AG04450 (cell line): ENCODE measurements at regions not wholly inside any gene's neighbourhood (a gene's known extent, or its start where the extent isn't known, plus 50 kb on each side); places are given as distances from the start of the nearest gene placed in this dataset.
A peak's percentile ranks its signal among the peaks of the same experiment; 100 is the strongest.

Experiments
- CTCF ChIA-PET: fragments of 300-600, 350-600 bp; formaldehyde crosslinking; extraction: SDS; loops from one replicate; lab custom pipeline; 2022; ENCODE audit warnings: antibody characterized with exemption, inconsistent platforms; lab: Charles Lee
- POLR2A ChIA-PET: fragments of 350-600 bp; formaldehyde crosslinking; extraction: SDS; loops from one replicate; lab custom pipeline; 2021; ENCODE audit warnings: antibody characterized with exemption, inconsistent platforms; lab: Yijun Ruan, JAX
- DNase-seq: peaks from one replicate; pipeline ENCODE4 v3.0.0-alpha.2; 2011; ENCODE audit warnings: low read depth, low spot score
- H3K27ac ChIP-seq: one replicate; pipeline ENCODE4 v1.5.1; 2012; ENCODE audit warnings: low read depth, low read length, control low read depth
- H3K27me3 ChIP-seq: one replicate; pipeline ENCODE4 v1.6.0; 2012; ENCODE audit warnings: low read length; ENCODE audit not compliant: control insufficient read depth, insufficient read depth
- H3K4me3 ChIP-seq: 2 replicates; pipeline ENCODE4 v1.5.1; 2011; ENCODE audit warnings: mild to moderate bottlenecking, low read depth, low read length, control low read depth
- H3K9me3 ChIP-seq: 2 replicates; pipeline ENCODE4 v1.5.1; 2012; ENCODE audit warnings: low read length; ENCODE audit not compliant: control insufficient read depth, insufficient read depth
- CTCF ChIP-seq: IDR thresholded peaks from 2 replicates; pipeline ENCODE4 v1.5.1; 2011; ENCODE audit warnings: low read depth, low read length, control low read depth, inconsistent platforms

DNA sequence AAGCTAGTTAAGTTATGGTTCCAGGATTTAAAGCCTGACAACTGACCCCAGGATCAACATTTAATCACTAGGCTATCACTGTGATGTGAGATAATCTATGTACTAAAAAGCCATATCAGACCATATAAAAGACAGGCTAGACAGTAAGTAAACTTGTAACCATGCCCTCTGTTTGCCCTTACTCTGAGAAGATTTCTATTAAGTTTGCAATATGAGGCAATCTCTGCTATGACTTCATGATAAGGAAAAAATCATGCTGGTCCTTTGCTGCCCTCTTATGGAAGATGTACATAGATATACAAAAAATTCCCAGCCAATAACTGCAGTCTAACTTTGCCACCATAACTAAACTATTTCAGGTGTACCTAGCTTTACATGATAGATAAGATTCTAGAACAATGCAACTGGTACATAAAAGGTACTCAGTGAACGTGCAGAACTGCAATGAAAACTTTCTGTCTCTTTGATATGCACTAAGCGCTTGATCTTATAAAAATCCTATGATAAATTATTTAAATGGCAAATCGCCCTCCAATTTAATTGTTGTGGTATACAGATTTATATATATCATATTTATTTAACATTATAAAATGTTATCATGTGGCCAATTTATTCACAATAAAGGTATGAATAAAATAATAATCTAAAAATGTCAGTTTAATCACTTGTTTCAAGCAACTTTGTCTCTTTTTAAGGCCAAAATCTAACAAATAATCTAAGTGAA lies 70.5 kb downstream of the FAM217A start:
- no peaks in the 10 kb centered on the region for H3K9me3 ChIP-seq
- peak; percentile 72 for TF ChIP-seq CTCF
- no peak overlapping the region for H3K4me3 ChIP-seq
- peak; percentile 59 for DNase-seq
- no peaks in the 10 kb centered on the region for H3K27me3 ChIP-seq
- POLR2A ChIA-PET: no interaction called here
- H3K27ac ChIP-seq: no peak overlapping the region
- CTCF ChIA-PET: interaction anchor here (0.7 to 2.2 kb wide), 17 partner anchors 10 to 729 kb away, joined by 3 to 12 read pairs (median 4); partner anchors contain the start of gene FAM50B

DNA sequence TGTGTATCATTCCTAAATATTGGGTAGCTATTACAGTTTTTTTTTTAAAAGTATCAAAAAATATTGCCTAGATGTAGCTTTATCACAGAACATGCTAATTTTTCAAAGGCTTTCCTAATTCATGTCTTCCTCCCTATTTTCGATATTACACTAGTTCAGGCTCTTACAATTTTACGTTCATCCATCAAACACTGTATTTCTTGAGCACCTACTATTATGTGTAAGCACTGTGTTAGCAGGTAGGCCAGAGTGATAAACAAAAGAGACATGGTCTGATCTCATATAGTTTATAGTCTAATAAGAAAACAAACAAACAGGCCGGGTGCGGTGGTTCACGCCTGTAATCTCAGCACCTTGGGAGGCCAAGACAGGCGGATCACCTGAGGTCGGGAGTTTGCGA lies 69.5 kb downstream of the FAM217A start:
- H3K27ac ChIP-seq: no peak overlapping the region
- no peak overlapping the region for H3K4me3 ChIP-seq
- no peaks in the 10 kb centered on the region for H3K9me3 ChIP-seq
- no peak for DNase-seq
- TF ChIP-seq CTCF: no peak
- ChIA-PET CTCF (interaction anchor here (0.7 to 2.2 kb wide), 10 partner anchors 12 to 728 kb away, joined by 3 to 12 read pairs (median 4); partner anchors contain the start of gene FAM50B), POLR2A (no interaction called here)
- no peaks in the 10 kb centered on the region for H3K27me3 ChIP-seq

DNA sequence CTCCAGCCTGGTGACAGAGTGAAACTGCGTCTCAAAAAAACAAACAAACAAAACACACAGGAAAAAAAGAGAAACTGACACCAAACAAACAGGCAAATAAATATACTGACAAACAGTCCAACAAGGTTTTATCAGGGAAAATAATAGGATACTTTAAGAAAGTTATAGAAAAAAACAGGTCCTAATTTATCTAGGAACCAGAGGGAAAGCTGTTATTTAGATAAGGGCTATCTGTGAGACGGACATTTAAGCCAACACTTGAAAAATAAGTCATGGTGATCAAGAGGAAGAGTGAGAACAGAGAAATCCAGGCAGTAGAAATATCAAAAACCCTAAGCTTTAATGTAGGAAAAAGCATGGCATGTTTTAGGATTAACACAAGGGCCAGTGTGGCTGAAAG lies 68.9 kb downstream of the FAM217A start:
- Histone ChIP-seq H3K27me3 (no peaks in the 10 kb centered on the region), H3K4me3 (no peak overlapping the region), H3K9me3 (no peaks in the 10 kb centered on the region), H3K27ac (no peak overlapping the region)
- ChIA-PET POLR2A (no interaction called here), CTCF (interaction anchor here (1.2 to 1.8 kb wide), 5 partner anchors 12 to 729 kb away, joined by 3 to 7 read pairs (median 5); a partner anchor contains a TSS)
- no peak for DNase-seq
- TF ChIP-seq CTCF: no peak

GRCh38 chr6:4010689-4011090 lies 68.2 kb downstream of the FAM217A start:
- no peaks in the 10 kb centered on the region for H3K9me3 ChIP-seq
- POLR2A ChIA-PET: no interaction called here

More at GRCh38 chr6:4010689-4011090, 68.2 kb downstream of the FAM217A start:
- no peak overlapping the region for H3K27ac ChIP-seq
- DNase-seq: no peak
- CTCF ChIA-PET: interaction anchor here (1.2 to 1.8 kb wide), 4 partner anchors 33 to 729 kb away, joined by 3 to 7 read pairs (median 4); no protein-coding TSS in a partner anchor
- no peak for TF ChIP-seq CTCF
- no peak overlapping the region for H3K4me3 ChIP-seq
- H3K27me3 ChIP-seq: no peaks in the 10 kb centered on the region
